IMR-90 (cell line): ENCODE measurements at regions not wholly inside any gene's neighbourhood (a gene's known extent, or its start where the extent isn't known, plus 50 kb on each side); places are given as distances from the start of the nearest gene placed in this dataset.

ENCODE experiments used
- ATAC-seq: fragments of 200-7000 bp; cut with Tn5 transposase; 2 replicates; pipeline ENCODE4 v1.9.1; 2020; ENCODE audit warnings: low read depth, mild to moderate bottlenecking, moderate library complexity
- BruUV-seq: library from RNA; stranded (reverse); fragments of 400-500 nt; replicated peaks from 2 replicates; lab custom pipeline; 2021; lab: Mats Ljungman, UMichigan
- CTCF ChIA-PET: fragments of 300-600 bp; formaldehyde crosslinking; extraction: SDS; loops from one replicate; lab custom pipeline; 2021; ENCODE audit warnings: antibody characterized with exemption; lab: Yijun Ruan, JAX
- POLR2A ChIA-PET: fragments of 300-600 bp; sonication (Branson Sonifier 250); formaldehyde crosslinking; loops from one replicate; lab custom pipeline; 2022; ENCODE audit warnings: antibody characterized with exemption; ENCODE audit not compliant: unreplicated experiment; lab: Charles Lee
- DNase-seq: peaks from one replicate; pipeline ENCODE4 v3.0.0; 2013
- H2AFZ ChIP-seq: replicated peaks from 2 replicates; pipeline ENCODE3; 2013; ENCODE audit warnings: low read length, mild to moderate bottlenecking; ENCODE audit not compliant: poor library complexity
- H2AK5ac ChIP-seq: 2 replicates; pipeline ENCODE4 v1.6.1; 2013; ENCODE audit warnings: low read depth, low read length, inconsistent platforms
- H2AK9ac ChIP-seq: replicated peaks from 2 replicates; pipeline ENCODE3; 2013; ENCODE audit warnings: mild to moderate bottlenecking, low read depth, low read length, moderate library complexity; ENCODE audit not compliant: poor library complexity
- H2BK120ac ChIP-seq: 2 replicates; pipeline ENCODE4 v1.6.1; 2013; ENCODE audit warnings: low read depth, low read length, inconsistent platforms
- H2BK15ac ChIP-seq: 3 replicates; pipeline ENCODE4 v1.6.1; 2013; ENCODE audit warnings: low read depth, low read length, inconsistent platforms
- H2BK20ac ChIP-seq: 2 replicates; pipeline ENCODE4 v1.6.1; 2013; ENCODE audit warnings: low read depth, mild to moderate bottlenecking, inconsistent platforms, low read length, moderate library complexity
- H2BK5ac ChIP-seq: 2 replicates; pipeline ENCODE4 v1.6.1; 2013; ENCODE audit warnings: mild to moderate bottlenecking, low read depth, low read length, inconsistent platforms; ENCODE audit not compliant: poor library complexity, severe bottlenecking
- H3K14ac ChIP-seq: replicated peaks from 2 replicates; pipeline ENCODE4 v1.6.1; 2013; ENCODE audit warnings: low read depth, low read length, inconsistent platforms
- H3K18ac ChIP-seq: 2 replicates; pipeline ENCODE4 v1.6.1; 2013; ENCODE audit warnings: low read depth, low read length, control low read depth
- H3K23ac ChIP-seq: 2 replicates; pipeline ENCODE4 v1.6.1; 2013; ENCODE audit warnings: low read depth, low read length, inconsistent platforms
- H3K27ac ChIP-seq: 2 replicates; pipeline ENCODE4 v1.5.1; 2013; ENCODE audit warnings: mild to moderate bottlenecking, control low read depth, low read length; ENCODE audit not compliant: insufficient read depth
- H3K27me3 ChIP-seq: 2 replicates; pipeline ENCODE4 v1.6.1; 2013; ENCODE audit warnings: low read length; ENCODE audit not compliant: control insufficient read depth, insufficient read depth
- H3K36me3 ChIP-seq: 2 replicates; pipeline ENCODE4 v1.6.1; 2013; ENCODE audit warnings: low read length, mixed read lengths; ENCODE audit not compliant: control insufficient read depth, insufficient read depth
- H3K4ac ChIP-seq: 2 replicates; pipeline ENCODE4 v1.6.1; 2013; ENCODE audit warnings: low read depth, low read length, inconsistent platforms
- H3K4me1 ChIP-seq: 2 replicates; pipeline ENCODE4 v1.6.1; 2013; ENCODE audit warnings: low read length, mixed read lengths; ENCODE audit not compliant: control insufficient read depth, insufficient read depth
- H3K4me2 ChIP-seq: 2 replicates; pipeline ENCODE4 v1.6.1; 2013; ENCODE audit warnings: low read depth, mild to moderate bottlenecking, control low read depth, low read length, moderate library complexity
- H3K4me3 ChIP-seq: 2 replicates; pipeline ENCODE4 v1.5.1; 2013; ENCODE audit warnings: low read depth, mild to moderate bottlenecking, control low read depth, low read length, moderate library complexity; ENCODE audit not compliant: insufficient read depth
- H3K56ac ChIP-seq: 2 replicates; pipeline ENCODE4 v1.6.1; 2013; ENCODE audit warnings: low read length, inconsistent platforms; ENCODE audit not compliant: insufficient read depth; ENCODE audit errors: extremely low read depth
- H3K79me1 ChIP-seq, 2 experiments: 2 replicates each; pipeline ENCODE4 v1.6.1; 2013; ENCODE audit warnings: low read length in 2 of 2, inconsistent platforms in 1 of 2, low read depth in 1 of 2
- H3K9ac ChIP-seq: 2 replicates; pipeline ENCODE4 v1.6.1; 2013; ENCODE audit warnings: low read depth, low read length, control low read depth
- H3K9me1 ChIP-seq: 2 replicates; pipeline ENCODE4 v1.6.1; 2013; ENCODE audit warnings: low read length, inconsistent platforms; ENCODE audit not compliant: insufficient read depth
- H3K9me3 ChIP-seq: 2 replicates; pipeline ENCODE4 v1.6.1; 2013; ENCODE audit warnings: low read length; ENCODE audit not compliant: control insufficient read depth, insufficient read depth
- H4K20me1 ChIP-seq: 2 replicates; pipeline ENCODE4 v1.6.1; 2013; ENCODE audit warnings: low read length, inconsistent platforms; ENCODE audit not compliant: insufficient read depth
- H4K5ac ChIP-seq: 2 replicates; pipeline ENCODE4 v1.6.1; 2013; ENCODE audit warnings: mild to moderate bottlenecking, low read depth, low read length, control low read depth
- H4K8ac ChIP-seq, 2 experiments: 2 replicates each; pipeline ENCODE4 v1.6.1; 2013; ENCODE audit warnings: low read depth in 2 of 2, low read length in 2 of 2, control low read depth in 1 of 2, inconsistent platforms in 1 of 2
- H4K91ac ChIP-seq: 2 replicates; pipeline ENCODE4 v1.6.1; 2013; ENCODE audit warnings: low read depth, low read length, inconsistent platforms; ENCODE audit not compliant: insufficient read depth
- BHLHE40 ChIP-seq: fragments of 150-350 bp; IDR thresholded peaks from 2 replicates; pipeline ENCODE4 v1.6.1; 2016; ENCODE audit warnings: mild to moderate bottlenecking, low read depth, low read length
- CEBPB ChIP-seq: IDR thresholded peaks from 2 replicates; pipeline ENCODE4 v1.6.1; 2012; ENCODE audit warnings: low read depth, low read length, improper control_type of control experiment
- CHD1 ChIP-seq: IDR thresholded peaks from 2 replicates; pipeline ENCODE4 v1.6.1; 2012; ENCODE audit warnings: low read depth, low read length, improper control_type of control experiment
- FOS ChIP-seq: fragments of 150-350 bp; IDR thresholded peaks from 2 replicates; pipeline ENCODE4 v1.6.1; 2016; ENCODE audit warnings: low read depth, low read length
- MAFK ChIP-seq: IDR thresholded peaks from 2 replicates; pipeline ENCODE4 v1.6.1; 2012; ENCODE audit warnings: low read depth, low read length, improper control_type of control experiment
- MAZ ChIP-seq: IDR thresholded peaks from 2 replicates; pipeline ENCODE4 v1.6.1; 2012; ENCODE audit warnings: low read depth, mild to moderate bottlenecking, low read length, improper control_type of control experiment, moderate library complexity, borderline replicate concordance
- MXI1 ChIP-seq: IDR thresholded peaks from 2 replicates; pipeline ENCODE4 v1.6.1; 2012; ENCODE audit warnings: low read depth, mild to moderate bottlenecking, low read length, moderate library complexity, borderline replicate concordance
- NFE2L2 ChIP-seq: fragments of 150-350 bp; IDR thresholded peaks from 2 replicates; pipeline ENCODE4 v1.6.1; 2016; ENCODE audit warnings: low read depth, mild to moderate bottlenecking, low read length
- POLR2A ChIP-seq: IDR thresholded peaks from 2 replicates; pipeline ENCODE4 v1.6.1; 2012; ENCODE audit warnings: mild to moderate bottlenecking, low read depth, low read length
- RAD21 ChIP-seq: IDR thresholded peaks from 2 replicates; pipeline ENCODE4 v1.6.1; 2012; ENCODE audit warnings: low read length, improper control_type of control experiment
- RFX5 ChIP-seq: IDR thresholded peaks from 2 replicates; pipeline ENCODE4 v1.8.0; 2012; ENCODE audit warnings: low read depth, mild to moderate bottlenecking, low read length, moderate library complexity
- SMC3 ChIP-seq: fragments of 150-350 bp; IDR thresholded peaks from 2 replicates; pipeline ENCODE4 v1.6.1; 2016; ENCODE audit warnings: low read depth, mild to moderate bottlenecking, antibody characterized with exemption, low read length, moderate library complexity
- WGBS, 2 experiments: methylation state at CpG; one replicate each; pipeline versions ENCODE4 v1.1.5 to v1.1.7; 2013; ENCODE audit warnings: missing lambda C conversion rate in 2 of 2; ENCODE audit not compliant: insufficient read length in 1 of 2; ENCODE audit errors: extremely low coverage in 2 of 2; 5-methylcytosine and 5-hydroxymethylcytosine counted together
- dilution Hi-C: fragments of 300-500 bp; cut with HindIII; formaldehyde crosslinking; loops from one replicate; pipeline ENCODE4 v1.14.3; 2018; ENCODE audit warnings: low sequenced_read_pairs; ENCODE audit not compliant: unreplicated experiment
- in situ Hi-C: fragments of 300-500 bp; cut with MboI; formaldehyde crosslinking; loops from 3 replicates; pipeline ENCODE4 v1.14.3; 2019; ENCODE audit warnings: low sequenced_read_pairs, inconsistent platforms, mixed read lengths
- intact Hi-C: fragments of 100-400 bp; cut with micrococcal nuclease; formaldehyde crosslinking; loops from 2 replicates; pipeline ENCODE4 v1.10.0; 2022
- TF ChIP-seq, protein P1 (sequence below): fragments of 150-350 bp; IDR thresholded peaks from 2 replicates; pipeline ENCODE4 v1.6.1; 2016; ENCODE audit warnings: low read depth, mild to moderate bottlenecking, low read length, moderate library complexity, borderline replicate concordance
- TF ChIP-seq, protein P2 (sequence below): conservative IDR thresholded peaks from 2 replicates; pipeline ENCODE4 v1.5.1; 2012; ENCODE audit warnings: mild to moderate bottlenecking, low read depth, low read length, improper control_type of control experiment
- TF ChIP-seq, protein P3 (sequence below): fragments of 150-350 bp; IDR thresholded peaks from 2 replicates; pipeline ENCODE4 v1.6.1; 2017; ENCODE audit warnings: mild to moderate bottlenecking, antibody characterized with exemption, low read length, low read depth

DNA sequence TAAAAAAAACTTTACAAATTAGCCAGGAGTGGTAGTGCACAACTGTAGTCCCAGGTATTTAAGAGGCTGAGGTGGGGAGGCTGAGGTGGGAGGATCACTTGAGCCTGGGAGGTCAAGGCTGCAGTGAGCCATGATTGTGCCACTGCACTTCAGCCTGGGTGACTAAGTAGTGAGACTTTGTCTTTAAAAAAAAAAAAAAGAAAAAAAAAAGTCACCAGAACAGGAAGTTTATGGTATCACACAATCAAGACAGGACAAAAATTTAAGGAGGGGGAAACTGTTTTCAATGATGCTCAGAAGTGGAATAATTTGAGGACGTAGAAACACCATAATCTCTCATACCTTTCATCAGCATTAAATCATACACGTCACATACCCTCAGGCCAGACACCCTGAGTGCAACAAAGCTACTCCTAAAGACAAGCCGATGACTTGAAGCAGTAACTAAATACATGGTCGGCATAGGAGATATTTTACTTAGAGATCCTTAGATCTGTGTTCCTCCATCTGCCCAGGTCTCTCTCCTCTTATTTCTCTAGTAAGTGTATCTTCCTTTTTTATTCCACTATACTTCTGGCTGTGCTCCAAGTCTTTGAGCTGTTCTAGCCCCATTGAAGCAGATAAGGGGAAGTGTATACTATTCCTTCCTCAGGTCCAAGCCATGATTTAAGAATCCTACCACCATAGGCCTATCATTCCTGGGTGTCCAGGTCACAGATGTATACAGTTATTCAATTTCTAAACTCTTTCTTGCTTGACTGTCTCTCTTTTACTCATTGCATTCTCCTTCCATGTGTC, 91.3 kb upstream of the APC start:
- dilution Hi-C loops = no loop called here
- TF ChIP-seq, protein P1, sequence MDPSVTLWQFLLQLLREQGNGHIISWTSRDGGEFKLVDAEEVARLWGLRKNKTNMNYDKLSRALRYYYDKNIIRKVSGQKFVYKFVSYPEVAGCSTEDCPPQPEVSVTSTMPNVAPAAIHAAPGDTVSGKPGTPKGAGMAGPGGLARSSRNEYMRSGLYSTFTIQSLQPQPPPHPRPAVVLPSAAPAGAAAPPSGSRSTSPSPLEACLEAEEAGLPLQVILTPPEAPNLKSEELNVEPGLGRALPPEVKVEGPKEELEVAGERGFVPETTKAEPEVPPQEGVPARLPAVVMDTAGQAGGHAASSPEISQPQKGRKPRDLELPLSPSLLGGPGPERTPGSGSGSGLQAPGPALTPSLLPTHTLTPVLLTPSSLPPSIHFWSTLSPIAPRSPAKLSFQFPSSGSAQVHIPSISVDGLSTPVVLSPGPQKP = no peak
- TF ChIP-seq, protein P2, sequence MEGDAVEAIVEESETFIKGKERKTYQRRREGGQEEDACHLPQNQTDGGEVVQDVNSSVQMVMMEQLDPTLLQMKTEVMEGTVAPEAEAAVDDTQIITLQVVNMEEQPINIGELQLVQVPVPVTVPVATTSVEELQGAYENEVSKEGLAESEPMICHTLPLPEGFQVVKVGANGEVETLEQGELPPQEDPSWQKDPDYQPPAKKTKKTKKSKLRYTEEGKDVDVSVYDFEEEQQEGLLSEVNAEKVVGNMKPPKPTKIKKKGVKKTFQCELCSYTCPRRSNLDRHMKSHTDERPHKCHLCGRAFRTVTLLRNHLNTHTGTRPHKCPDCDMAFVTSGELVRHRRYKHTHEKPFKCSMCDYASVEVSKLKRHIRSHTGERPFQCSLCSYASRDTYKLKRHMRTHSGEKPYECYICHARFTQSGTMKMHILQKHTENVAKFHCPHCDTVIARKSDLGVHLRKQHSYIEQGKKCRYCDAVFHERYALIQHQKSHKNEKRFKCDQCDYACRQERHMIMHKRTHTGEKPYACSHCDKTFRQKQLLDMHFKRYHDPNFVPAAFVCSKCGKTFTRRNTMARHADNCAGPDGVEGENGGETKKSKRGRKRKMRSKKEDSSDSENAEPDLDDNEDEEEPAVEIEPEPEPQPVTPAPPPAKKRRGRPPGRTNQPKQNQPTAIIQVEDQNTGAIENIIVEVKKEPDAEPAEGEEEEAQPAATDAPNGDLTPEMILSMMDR = no peak
- TF ChIP-seq CEBPB (no peak), RAD21 (no peak), POLR2A (no peak), CHD1 (no peak), SMC3 (no peak), MAFK (no peak), MXI1 (no peak), FOS (no peak), BHLHE40 (no peak), MAZ (no peak), NFE2L2 (no peak), RFX5 (no peak)
- TF ChIP-seq, protein P3, sequence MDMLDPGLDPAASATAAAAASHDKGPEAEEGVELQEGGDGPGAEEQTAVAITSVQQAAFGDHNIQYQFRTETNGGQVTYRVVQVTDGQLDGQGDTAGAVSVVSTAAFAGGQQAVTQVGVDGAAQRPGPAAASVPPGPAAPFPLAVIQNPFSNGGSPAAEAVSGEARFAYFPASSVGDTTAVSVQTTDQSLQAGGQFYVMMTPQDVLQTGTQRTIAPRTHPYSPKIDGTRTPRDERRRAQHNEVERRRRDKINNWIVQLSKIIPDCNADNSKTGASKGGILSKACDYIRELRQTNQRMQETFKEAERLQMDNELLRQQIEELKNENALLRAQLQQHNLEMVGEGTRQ = no peak

More for the DNA sequence above, 91.3 kb upstream of the APC start:
- no CpG with 5 or more reads among the region's 4 CpGs for WGBS, 2 experiments
- Histone ChIP-seq H3K56ac (no peak overlapping the region), H3K36me3 (no peaks in the 10 kb centered on the region), H4K5ac (no peak overlapping the region), H2AFZ (no peak overlapping the region), H3K9me3 (no peaks in the 10 kb centered on the region), H3K4me3 (no peak overlapping the region), H3K27me3 (no peaks in the 10 kb centered on the region; the same call in 1 of the 2 replicates), H2AK9ac (no peak overlapping the region), H3K9ac (no peak overlapping the region), H3K4me1 (no peaks in the 10 kb centered on the region), H4K8ac (no peak overlapping the region), H4K91ac (no peak overlapping the region), H2BK15ac (no peak overlapping the region), H2BK20ac (no peak overlapping the region), H2AK5ac (no peak overlapping the region), H3K9me1 (no peaks in the 10 kb centered on the region), H3K4ac (no peak overlapping the region), H3K4me2 (no peak overlapping the region), H3K23ac (no peak overlapping the region), H3K79me1 (no peaks in the 10 kb centered on the region), H2BK5ac (no peak overlapping the region), H3K27ac (no peak overlapping the region), H3K18ac (no peak overlapping the region), H2BK120ac (no peak overlapping the region), H3K14ac (no peak overlapping the region), H4K20me1 (no peaks in the 10 kb centered on the region)
- ATAC-seq (no peak), DNase-seq (no peak)
- ChIA-PET CTCF (interaction anchor here (0.5 kb wide), 1 partner anchor 32 kb away, joined by 3 read pairs; no protein-coding TSS in a partner anchor), POLR2A (interaction anchor here (0.5 kb wide), 1 partner anchor 9 kb away, joined by 3 read pairs; no protein-coding TSS in a partner anchor)
- intact Hi-C loops = no loop called here
- in situ Hi-C loops = no loop called here
- no TSS peak for BruUV-seq
